AG09309 (cell line): ENCODE measurements at regions not wholly inside any gene's neighbourhood (a gene's known extent, or its start where the extent isn't known, plus 50 kb on each side); places are given as distances from the start of the nearest gene placed in this dataset.
A peak's percentile ranks its signal among the peaks of the same experiment; 100 is the strongest.

Source experiments
- DNase-seq: peaks from one replicate; pipeline ENCODE4 v3.0.0-alpha.2; 2010; ENCODE audit warnings: low read depth
- H3K4me3 ChIP-seq: 2 replicates; pipeline ENCODE4 v1.5.1; 2011; ENCODE audit warnings: mild to moderate bottlenecking, low read depth, low read length, moderate library complexity; ENCODE audit not compliant: control insufficient read depth
- TF ChIP-seq, protein P1 (sequence below): IDR thresholded peaks from 2 replicates; pipeline ENCODE4 v1.5.1; 2011; ENCODE audit warnings: mild to moderate bottlenecking, low read depth, low read length, inconsistent platforms; ENCODE audit not compliant: insufficient read depth, control insufficient read depth; ENCODE audit errors: missing control alignments

DNA sequence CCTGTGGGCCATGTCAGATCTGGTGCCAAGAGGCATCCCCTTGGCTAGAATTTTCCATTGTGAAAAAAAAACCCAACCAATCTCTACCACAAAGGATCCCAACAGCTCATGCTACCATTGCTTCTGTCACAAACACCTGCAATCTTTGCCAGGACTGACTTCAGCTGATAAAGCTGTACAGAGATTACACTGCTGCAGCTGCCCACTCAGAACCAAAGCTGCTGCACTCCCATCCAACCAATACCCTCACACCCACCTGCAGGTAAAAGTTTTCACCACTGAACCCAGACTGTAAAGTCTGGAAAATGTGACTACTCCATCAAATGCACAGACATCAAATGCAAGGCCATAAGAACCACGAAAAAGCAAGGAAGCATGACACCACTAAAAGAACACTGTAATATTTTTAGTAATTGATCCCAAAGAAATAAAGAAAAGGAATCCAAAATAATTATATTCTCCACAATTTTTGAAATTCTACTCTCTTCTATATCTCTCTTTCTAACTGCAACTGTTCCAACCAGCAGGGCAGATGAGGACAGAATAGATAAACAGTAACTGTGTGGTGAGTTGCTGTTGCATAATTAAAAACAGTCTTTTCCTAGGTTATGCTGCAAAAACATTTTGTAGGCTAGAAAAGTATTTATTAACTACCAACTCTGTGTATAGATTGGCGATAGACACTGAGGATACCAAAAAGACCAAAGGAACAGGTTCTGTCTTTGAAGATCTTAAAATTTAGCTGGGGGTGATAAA lies 128.0 kb upstream of the MCHR2 start:
- TF ChIP-seq, protein P1, sequence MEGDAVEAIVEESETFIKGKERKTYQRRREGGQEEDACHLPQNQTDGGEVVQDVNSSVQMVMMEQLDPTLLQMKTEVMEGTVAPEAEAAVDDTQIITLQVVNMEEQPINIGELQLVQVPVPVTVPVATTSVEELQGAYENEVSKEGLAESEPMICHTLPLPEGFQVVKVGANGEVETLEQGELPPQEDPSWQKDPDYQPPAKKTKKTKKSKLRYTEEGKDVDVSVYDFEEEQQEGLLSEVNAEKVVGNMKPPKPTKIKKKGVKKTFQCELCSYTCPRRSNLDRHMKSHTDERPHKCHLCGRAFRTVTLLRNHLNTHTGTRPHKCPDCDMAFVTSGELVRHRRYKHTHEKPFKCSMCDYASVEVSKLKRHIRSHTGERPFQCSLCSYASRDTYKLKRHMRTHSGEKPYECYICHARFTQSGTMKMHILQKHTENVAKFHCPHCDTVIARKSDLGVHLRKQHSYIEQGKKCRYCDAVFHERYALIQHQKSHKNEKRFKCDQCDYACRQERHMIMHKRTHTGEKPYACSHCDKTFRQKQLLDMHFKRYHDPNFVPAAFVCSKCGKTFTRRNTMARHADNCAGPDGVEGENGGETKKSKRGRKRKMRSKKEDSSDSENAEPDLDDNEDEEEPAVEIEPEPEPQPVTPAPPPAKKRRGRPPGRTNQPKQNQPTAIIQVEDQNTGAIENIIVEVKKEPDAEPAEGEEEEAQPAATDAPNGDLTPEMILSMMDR: no peak
- DNase-seq: no peak
- no peak overlapping the region for H3K4me3 ChIP-seq

- TF ChIP-seq, protein P1: no peak
Observed at GRCh38 chr6:100119261-100119660, 125.2 kb upstream of the MCHR2 start.

DNA sequence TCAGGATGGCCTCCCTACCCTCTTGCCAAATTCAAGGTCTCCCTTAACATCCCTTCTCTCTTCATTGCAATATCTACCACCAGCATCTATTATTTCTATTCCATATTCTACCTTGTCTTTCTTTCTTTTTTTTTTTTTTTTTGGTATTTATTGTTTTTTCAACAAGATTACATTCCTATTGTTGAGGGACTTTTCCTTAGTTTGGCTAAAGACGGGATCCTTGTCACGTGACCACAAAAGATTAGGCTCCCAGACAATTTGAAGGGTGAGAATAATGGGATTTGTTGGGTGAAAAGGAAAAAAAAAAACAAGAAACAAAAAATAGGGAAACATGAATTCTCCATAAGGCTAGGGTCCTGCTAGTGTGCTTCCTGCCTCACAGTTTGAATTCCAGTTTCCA lies 124.3 kb upstream of the MCHR2 start:
- no peak for DNase-seq

More at GRCh38 chr6:100119261-100119660, 125.2 kb upstream of the MCHR2 start:
- no peak for DNase-seq
- H3K4me3 ChIP-seq: no peak overlapping the region

GRCh38 chr6:100117680-100118079 lies 123.7 kb upstream of the MCHR2 start:
- no peak overlapping the region for H3K4me3 ChIP-seq
- DNase-seq: no peak
- TF ChIP-seq, protein P1: no peak

More for the DNA sequence above, 124.3 kb upstream of the MCHR2 start:
- TF ChIP-seq, protein P1: no peak
- H3K4me3 ChIP-seq: no peak overlapping the region

- no peak overlapping the region for H3K4me3 ChIP-seq
- TF ChIP-seq, protein P1: peak; percentile 74
- peak; percentile 62 for DNase-seq
Observed at GRCh38 chr6:100116411-100117194, 122.6 kb upstream of the MCHR2 start.

DNA sequence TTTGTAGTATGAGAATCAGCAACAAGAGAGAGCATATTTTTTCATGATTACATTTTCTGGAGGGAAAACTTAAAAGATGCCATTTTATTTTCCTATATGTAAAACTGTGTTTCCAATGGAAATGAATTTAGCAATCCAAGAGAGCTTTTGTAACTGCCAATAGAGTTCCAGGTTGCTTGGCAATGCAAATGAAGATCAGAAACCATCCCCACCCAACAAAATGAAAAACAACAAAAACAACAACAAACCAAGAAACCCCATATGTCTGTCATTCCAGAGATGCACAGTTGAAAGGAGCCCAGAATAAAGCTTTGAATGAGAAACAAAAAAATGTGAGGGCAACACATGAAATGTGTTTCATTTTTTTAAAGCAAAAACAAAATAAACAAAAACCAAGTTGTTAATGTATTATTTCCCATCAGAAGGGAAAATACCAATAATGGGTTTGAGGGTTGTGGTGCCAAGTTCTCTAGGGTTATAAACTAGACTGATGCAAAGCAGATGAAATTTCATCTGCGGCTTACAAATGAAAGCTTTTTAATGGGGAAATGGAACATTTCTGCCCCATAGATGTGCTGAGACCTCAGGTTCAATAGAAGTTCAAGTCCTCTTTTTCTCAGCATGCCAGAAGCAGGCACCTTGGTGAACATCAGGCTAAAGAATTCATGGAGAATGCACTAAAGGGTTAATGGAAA lies 121.5 kb upstream of the MCHR2 start:
- no peak for DNase-seq

More for the DNA sequence above, 121.5 kb upstream of the MCHR2 start:
- TF ChIP-seq, protein P1: no peak
- H3K4me3 ChIP-seq: no peak overlapping the region
